ENCODE measurements at regions not wholly inside any gene's neighbourhood (a gene's known extent, or its start where the extent isn't known, plus 50 kb on each side); places are given as distances from the start of the nearest gene placed in this dataset.

- TF ChIP-seq, protein P1, sequence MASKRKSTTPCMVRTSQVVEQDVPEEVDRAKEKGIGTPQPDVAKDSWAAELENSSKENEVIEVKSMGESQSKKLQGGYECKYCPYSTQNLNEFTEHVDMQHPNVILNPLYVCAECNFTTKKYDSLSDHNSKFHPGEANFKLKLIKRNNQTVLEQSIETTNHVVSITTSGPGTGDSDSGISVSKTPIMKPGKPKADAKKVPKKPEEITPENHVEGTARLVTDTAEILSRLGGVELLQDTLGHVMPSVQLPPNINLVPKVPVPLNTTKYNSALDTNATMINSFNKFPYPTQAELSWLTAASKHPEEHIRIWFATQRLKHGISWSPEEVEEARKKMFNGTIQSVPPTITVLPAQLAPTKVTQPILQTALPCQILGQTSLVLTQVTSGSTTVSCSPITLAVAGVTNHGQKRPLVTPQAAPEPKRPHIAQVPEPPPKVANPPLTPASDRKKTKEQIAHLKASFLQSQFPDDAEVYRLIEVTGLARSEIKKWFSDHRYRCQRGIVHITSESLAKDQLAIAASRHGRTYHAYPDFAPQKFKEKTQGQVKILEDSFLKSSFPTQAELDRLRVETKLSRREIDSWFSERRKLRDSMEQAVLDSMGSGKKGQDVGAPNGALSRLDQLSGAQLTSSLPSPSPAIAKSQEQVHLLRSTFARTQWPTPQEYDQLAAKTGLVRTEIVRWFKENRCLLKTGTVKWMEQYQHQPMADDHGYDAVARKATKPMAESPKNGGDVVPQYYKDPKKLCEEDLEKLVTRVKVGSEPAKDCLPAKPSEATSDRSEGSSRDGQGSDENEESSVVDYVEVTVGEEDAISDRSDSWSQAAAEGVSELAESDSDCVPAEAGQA (IDR thresholded peaks at IDR 0.05; ENCODE audit: low read depth), result no peak
- TF ChIP-seq, protein P1 (CRISPR knock-in tag; IDR thresholded peaks at IDR 0.05; ENCODE audit: borderline replicate concordance), result no peak
Measured at GRCh38 chr14:101508196-101508947, 52.9 kb upstream of the DIO3 start (continued).

DNA sequence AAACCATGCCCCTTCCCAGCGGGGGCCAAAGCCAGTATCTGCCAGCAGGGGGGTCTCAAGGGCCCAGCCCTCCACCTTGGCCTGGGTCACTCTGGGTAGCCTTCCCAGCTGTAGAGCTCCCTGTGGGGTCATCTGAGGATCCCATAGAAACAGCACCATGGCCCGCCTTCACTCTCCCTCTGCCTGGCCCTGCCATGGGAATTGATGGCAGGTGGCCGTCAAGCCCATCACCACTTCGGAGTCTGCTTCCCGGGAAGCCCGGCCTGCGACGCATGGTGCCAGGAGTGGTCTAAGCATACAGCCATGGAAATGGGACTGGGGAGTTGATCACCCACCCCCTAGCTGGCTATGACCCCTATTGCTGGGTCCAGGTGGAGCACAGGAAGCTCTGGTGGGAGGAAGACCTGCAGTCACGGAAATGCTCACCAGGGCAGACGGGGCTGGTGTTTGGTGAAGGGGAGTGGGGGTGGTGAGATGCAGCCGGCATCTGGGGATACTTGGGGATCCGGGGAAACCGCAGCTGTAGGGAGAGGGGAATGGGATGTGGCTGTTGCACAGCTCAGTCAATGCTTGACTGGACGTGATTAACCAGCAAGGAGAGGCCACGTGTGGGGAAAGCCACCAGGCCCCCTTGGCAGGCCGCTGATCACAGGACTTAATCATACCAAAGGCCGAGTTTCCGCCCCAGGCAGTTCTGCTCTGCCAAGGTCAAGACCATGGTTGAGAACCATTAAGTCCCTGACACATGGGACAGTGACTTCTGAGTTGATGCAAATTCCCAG is 52.2 kb upstream of the DIO3 start:
- H2AFZ ChIP-seq (ENCODE audit: low read length), result no peak overlapping the region
- H3K27ac ChIP-seq (ENCODE audit: extremely low read length, insufficient read depth, low read length), result no peak overlapping the region
- no peak for FAIRE-seq
- TF ChIP-seq CEBPB (IDR thresholded peaks at IDR 0.05; ENCODE audit: borderline replicate concordance, low read depth, low read length) (no peak), MBD4 (IDR thresholded peaks at IDR 0.05; ENCODE audit: borderline replicate concordance, low read length) (no peak)
- H4K20me1 ChIP-seq (ENCODE audit: insufficient read depth, low read length), result no peaks in the 10 kb centered on the region
- no peaks in the 10 kb centered on the region for H3K79me2 ChIP-seq (ENCODE audit: insufficient read depth, low read length)
- H3K4me2 ChIP-seq (ENCODE audit: low read depth, low read length), result no peak overlapping the region
- CTCF ChIA-PET (ENCODE audit: low intra/inter-chr PET ratio, low total read pairs), result no interaction called here
- no TSS peak for BruUV-seq (replicated peaks)
- in situ Hi-C loops (cut with HindIII; ENCODE audit: extremely low pct_ligation_motif_present, low pct_unique_long_range_greater_than_20kb) (no loop called here), intact Hi-C loops (cut with micrococcal nuclease; ENCODE audit: unreplicated experiment) (no loop called here)
- peaks cover 5 to 29% of the 10 kb centered on the region in 2 experiments; a peak in 4 of 5 replicates for H3K27me3 ChIP-seq (ENCODE audit: control insufficient read depth in 1 of 2, insufficient read depth in 2 of 2, low read length in 2 of 2)
- WGBS (ENCODE audit: low lambda C conversion rate), result 47% methylated on average over 10 of the region's 18 CpGs
- H3K4me3 ChIP-seq (replicated peaks in 1 of 3; ENCODE audit: insufficient read depth in 1 of 3, low read depth in 2 of 3, low read length in 3 of 3), result no peak overlapping the region
- no peak overlapping the region for H3K9ac ChIP-seq (ENCODE audit: insufficient read depth, low read depth, low read length)
- H3K4me1 ChIP-seq (ENCODE audit: insufficient read depth, low read length), result peaks cover 15% of the 10 kb centered on the region
- ATAC-seq, result no peak
- H3K9me3 ChIP-seq (ENCODE audit: low read length), result no peaks in the 10 kb centered on the region
- POLR2A ChIA-PET, result no interaction called here
- DNase-seq (ENCODE audit: low spot score), result no peak
- no peaks in the 10 kb centered on the region for H3K36me3 ChIP-seq (replicated peaks in 1 of 2; ENCODE audit: control insufficient read depth in 1 of 2, insufficient read depth in 2 of 2, low read length in 2 of 2)
